GM10266 (cell line): ENCODE measurements at regions not wholly inside any gene's neighbourhood (a gene's known extent, or its start where the extent isn't known, plus 50 kb on each side); places are given as distances from the start of the nearest gene placed in this dataset.

Experiments
- DNase-seq: peaks from one replicate; pipeline ENCODE4 v3.0.0; 2012; ENCODE audit errors: extremely low spot score
- CTCF ChIP-seq: IDR thresholded peaks from 2 replicates; pipeline ENCODE4 v1.5.1; 2012; ENCODE audit warnings: mild to moderate bottlenecking, low read depth; ENCODE audit not compliant: control insufficient read depth, insufficient read depth; ENCODE audit errors: missing control alignments

DNA sequence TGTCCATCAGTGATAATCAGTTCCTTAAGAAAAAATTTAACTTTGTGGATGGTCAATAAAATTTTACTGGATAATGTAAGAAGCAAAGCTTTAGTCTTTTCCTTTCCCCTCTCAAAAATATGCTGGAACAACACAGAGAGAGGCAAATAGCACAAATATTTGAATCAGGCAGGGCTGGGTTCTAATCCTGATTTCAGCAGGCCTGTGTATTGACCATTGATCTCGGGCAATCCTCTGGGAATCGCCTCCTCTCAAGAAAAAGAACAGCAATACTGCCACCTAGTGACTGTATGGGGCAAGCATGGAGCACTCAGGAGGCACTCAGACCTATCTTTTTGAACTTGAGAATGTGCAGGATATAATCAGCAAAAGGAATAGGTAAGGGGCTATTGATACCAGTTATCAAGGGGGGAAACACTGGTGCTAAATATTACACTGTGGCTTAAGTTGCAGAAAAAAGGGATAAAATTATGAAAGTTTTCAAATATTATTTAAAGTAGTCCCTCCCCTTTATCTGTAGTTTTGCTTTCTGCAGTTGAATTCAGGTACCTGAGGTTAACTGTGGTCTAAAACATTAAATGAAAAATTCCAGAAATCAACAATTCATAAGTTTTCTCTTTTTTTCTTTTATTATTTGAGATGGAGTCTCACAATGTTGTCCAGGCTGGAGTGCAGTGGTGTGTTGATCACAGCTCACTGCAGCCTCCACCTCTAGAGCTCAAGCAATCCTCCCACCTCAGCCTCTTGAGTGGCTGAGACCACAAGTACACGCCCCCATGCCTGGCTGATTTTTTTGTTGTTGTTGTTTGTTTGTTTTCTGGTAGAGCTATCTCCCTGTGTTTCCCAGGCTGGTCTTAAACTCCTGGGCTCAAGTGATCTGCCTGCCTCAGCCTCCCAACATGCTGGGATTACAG lies 91.8 kb upstream of the NHSL1 start:
- peak; percentile 90 for TF ChIP-seq CTCF
- DNase-seq, result peak; percentile 43

DNA sequence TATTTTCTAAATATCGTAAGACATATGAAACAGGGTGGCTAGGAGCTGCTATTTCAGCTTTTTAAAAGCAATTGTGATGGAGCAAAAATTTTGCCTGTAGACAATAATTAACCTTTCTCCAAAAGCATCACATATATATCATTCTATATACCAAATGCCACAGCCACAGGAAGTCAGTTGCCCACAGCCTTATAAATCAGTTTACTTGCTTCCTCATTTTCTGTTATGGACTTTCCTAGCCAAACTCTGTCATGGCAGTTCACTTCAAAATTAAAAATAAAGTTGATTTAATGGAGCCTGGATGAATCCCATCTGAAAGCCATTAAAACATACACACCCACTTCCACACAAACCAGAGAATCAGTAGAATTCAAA lies 93.4 kb upstream of the NHSL1 start:
- no peak for TF ChIP-seq CTCF
- DNase-seq, result no peak

GRCh38 chr6:138593124-138593877 lies 94.0 kb upstream of the NHSL1 start:
- no peak for TF ChIP-seq CTCF
- peak; percentile 49 for DNase-seq

DNA sequence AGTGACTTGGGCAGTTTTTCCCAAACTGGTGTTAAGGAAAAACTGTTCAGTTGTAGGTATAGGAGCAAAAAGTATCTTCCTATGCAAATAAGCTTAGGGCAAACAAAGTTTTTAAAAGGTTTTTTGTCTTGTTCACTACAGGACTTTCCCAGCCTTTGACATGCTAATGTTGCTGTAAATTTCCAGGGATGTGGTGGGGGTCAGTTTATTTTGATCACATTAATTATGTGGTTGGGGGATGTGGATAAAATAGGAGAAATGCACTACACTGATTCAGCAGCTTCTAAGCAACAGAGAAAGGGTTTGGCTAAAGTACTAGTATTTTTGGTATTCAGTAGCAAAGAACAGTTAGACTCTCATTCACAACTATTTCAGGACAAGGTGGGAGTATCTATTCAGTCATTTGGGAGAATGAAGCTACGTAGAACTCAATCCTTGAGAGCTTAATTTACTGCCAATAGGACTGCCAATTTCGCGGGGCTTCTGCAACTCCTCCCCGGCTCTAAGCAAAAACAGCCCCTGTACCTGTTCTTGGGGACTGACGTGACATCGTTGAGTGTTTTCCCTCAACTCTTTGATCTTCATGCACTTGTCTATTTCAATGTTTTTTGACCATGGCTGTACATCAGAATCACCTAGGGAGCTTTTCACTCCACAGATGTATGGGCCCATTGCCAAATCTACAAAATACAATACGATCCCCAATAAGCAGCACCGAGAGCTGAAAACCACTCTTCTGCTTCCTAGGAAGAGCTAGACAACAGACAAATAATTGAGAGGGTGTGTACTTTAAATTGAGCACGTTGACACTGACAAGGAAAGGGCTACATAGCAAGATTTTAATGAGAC lies 94.8 kb upstream of the NHSL1 start:
- no peak for DNase-seq
- no peak for TF ChIP-seq CTCF

- TF ChIP-seq CTCF, result no peak
- DNase-seq, result no peak
These were observed 95.5 kb upstream of the NHSL1 start for GRCh38 chr6:138594758-138595140.

GRCh38 chr6:138596126-138596525 lies 96.8 kb upstream of the NHSL1 start:
- no peak for DNase-seq
- no peak for TF ChIP-seq CTCF
